T-helper 17 cell (primary cell): ENCODE measurements at regions not wholly inside any gene's neighbourhood (a gene's known extent, or its start where the extent isn't known, plus 50 kb on each side); places are given as distances from the start of the nearest gene placed in this dataset.

ENCODE experiments used
- ATAC-seq: fragments of 150-1000 bp; cut with Tn5 transposase; 2 replicates; pipeline ENCODE4 v1.10.0; 2021; ENCODE audit warnings: mild to moderate bottlenecking, moderate library complexity
- DNase-seq, 3 donors: peaks; one replicate each; pipeline versions ENCODE4 v3.0.0 to v3.0.0-alpha.2; 2020 to 2021
- H3K9me3 ChIP-seq: one replicate; pipeline ENCODE4 v1.7.0; 2013; ENCODE audit warnings: low read length, mild to moderate bottlenecking; ENCODE audit not compliant: control insufficient read depth, poor library complexity, severe bottlenecking
- H3K27ac Mint-ChIP-seq: one replicate; pipeline ENCODE4 v1.8.0; 2022; ENCODE audit warnings: mild to moderate bottlenecking, moderate library complexity, mixed read lengths
- H3K27me3 Mint-ChIP-seq: one replicate; pipeline ENCODE4 v1.8.0; 2022; ENCODE audit warnings: mixed read lengths
- H3K36me3 Mint-ChIP-seq: one replicate; pipeline ENCODE4 v1.8.0; 2022; ENCODE audit warnings: low read depth, mixed read lengths
- H3K4me1 Mint-ChIP-seq: one replicate; pipeline ENCODE4 v1.8.0; 2022; ENCODE audit warnings: mild to moderate bottlenecking, mixed read lengths
- H3K4me3 Mint-ChIP-seq: one replicate; pipeline ENCODE4 v1.8.0; 2022; ENCODE audit warnings: mild to moderate bottlenecking, moderate library complexity, mixed read lengths

- Mint-ChIP-seq H3K27me3 (peaks cover 19% of the 10 kb centered on the region), H3K36me3 (no peaks in the 10 kb centered on the region), H3K27ac (no peak overlapping the region), H3K4me1 (no peaks in the 10 kb centered on the region), H3K4me3 (no peak overlapping the region)
- no peaks in the 10 kb centered on the region for H3K9me3 ChIP-seq
- ATAC-seq (no peak), DNase-seq (no peak)
These were observed 584.3 kb downstream of the BRD1 start for GRCh38 chr22:49243335-49243734.

DNA sequence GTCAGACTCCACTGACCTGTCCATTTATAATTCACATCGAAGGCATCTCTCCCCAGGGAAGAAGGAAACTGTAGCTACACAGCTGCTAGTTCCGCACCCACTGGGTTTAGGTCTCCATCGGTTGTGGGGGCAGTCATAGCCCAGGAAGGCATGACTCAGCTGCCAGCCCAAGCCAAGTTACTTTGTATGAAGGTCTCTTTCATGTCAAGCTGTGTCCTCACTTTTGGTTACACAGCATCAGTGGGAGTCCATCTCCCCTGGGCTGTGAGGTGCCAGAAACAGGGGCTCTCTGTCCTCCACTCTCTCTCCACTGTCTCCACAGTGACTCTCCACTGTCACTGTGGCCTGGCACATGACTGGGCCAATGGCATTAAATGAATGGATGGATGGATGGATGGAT lies 585.2 kb downstream of the BRD1 start:
- no peak overlapping the region for H3K27ac Mint-ChIP-seq
- no peak overlapping the region for H3K4me3 Mint-ChIP-seq
- no peaks in the 10 kb centered on the region for H3K9me3 ChIP-seq
- ATAC-seq (no peak), DNase-seq (no peak)
- no peaks in the 10 kb centered on the region for H3K4me1 Mint-ChIP-seq
- peaks cover 19% of the 10 kb centered on the region for H3K27me3 Mint-ChIP-seq
- H3K36me3 Mint-ChIP-seq: no peaks in the 10 kb centered on the region

DNA sequence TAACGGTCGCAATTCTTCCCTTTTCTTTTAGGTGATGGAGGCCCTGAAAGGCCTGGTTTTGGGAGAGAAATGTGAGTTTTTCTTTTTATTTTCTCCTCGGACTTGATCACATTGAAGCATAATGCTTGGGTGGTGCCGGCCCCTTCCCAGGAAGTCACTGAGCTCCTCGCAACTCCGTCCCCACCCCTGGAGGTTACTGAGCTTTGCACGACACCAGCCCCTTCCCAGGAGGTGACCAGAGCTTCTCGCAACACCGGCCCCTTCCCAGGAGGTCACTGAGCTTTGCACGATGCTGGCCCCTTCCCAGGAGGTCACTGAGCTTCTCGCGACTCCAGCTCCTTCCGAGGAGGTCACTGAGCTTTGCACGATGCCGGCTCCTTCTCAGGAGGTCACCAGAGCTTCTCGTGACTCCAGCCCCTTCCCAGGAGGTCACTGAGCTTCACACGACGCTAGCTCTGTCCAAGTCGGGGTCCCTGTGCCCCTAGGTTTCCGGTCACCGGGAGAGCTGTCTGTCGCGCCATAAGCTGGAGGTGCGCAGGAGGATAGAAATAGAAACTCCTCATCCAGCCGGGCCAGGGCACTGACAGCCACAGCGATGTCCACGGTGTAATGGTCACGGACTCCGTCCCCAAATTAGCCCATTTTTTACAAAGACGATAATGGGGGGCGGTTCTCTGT lies 586.4 kb downstream of the BRD1 start:
- H3K9me3 ChIP-seq: no peaks in the 10 kb centered on the region
- H3K36me3 Mint-ChIP-seq: no peaks in the 10 kb centered on the region
- DNase-seq (no peak), ATAC-seq (no peak)
- no peaks in the 10 kb centered on the region for H3K4me1 Mint-ChIP-seq
- H3K27me3 Mint-ChIP-seq: peaks cover 19% of the 10 kb centered on the region
- H3K27ac Mint-ChIP-seq: no peak overlapping the region
- no peak overlapping the region for H3K4me3 Mint-ChIP-seq

DNA sequence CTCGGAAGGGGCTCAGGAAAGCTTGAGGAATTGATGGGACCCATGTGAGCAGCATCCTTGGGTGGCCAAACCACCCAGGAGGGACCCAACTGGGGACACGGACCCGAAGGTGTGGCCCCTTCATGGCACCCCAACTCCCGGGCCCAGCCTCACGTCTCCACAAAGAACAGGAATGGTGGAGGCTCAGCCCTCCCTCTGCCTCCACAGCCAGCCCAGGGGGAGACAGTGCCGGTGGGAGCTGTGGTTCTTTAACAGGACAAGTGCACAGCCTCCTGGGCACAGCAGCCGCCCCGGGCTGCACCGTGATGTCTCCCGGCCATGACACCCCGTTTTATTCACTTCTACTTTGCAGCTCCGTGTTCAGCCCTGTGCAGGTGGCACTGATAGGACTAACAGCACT lies 587.2 kb downstream of the BRD1 start:
- no peak for ATAC-seq
- H3K36me3 Mint-ChIP-seq: no peaks in the 10 kb centered on the region
- H3K27me3 Mint-ChIP-seq: peaks cover 27% of the 10 kb centered on the region
- no peaks in the 10 kb centered on the region for H3K4me1 Mint-ChIP-seq
- no peaks in the 10 kb centered on the region for H3K9me3 ChIP-seq
- H3K4me3 Mint-ChIP-seq: no peak overlapping the region
- DNase-seq: no peak
- H3K27ac Mint-ChIP-seq: no peak overlapping the region

DNA sequence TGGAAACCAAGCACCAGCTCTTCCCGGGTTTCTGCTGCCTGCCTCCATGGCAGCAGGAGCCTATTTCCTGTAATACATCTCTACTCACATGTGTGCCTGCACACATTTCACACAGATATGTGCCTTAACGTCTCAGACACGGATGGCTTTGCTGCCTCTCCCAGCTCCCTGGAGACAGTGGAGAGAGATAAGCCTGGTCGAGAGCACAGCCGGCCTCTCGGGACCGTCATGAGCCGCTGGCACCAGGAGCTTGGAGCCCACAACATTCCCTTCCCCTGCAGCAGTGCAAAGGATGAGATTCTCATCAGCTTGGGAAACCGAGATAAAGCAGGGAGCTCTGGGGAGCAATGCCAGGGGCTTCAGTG lies 587.7 kb downstream of the BRD1 start:
- H3K9me3 ChIP-seq: no peaks in the 10 kb centered on the region
- no peak for DNase-seq
- H3K27ac Mint-ChIP-seq: no peak overlapping the region
- H3K27me3 Mint-ChIP-seq: peaks cover 30% of the 10 kb centered on the region
- ATAC-seq: no peak
- no peaks in the 10 kb centered on the region for H3K36me3 Mint-ChIP-seq
- H3K4me3 Mint-ChIP-seq: no peak overlapping the region
- H3K4me1 Mint-ChIP-seq: no peaks in the 10 kb centered on the region

GRCh38 chr22:49239264-49240015 lies 588.2 kb downstream of the BRD1 start:
- Mint-ChIP-seq H3K27me3 (peaks cover 36% of the 10 kb centered on the region), H3K27ac (no peak overlapping the region), H3K4me3 (no peak overlapping the region), H3K36me3 (no peaks in the 10 kb centered on the region), H3K4me1 (no peaks in the 10 kb centered on the region)
- ATAC-seq (no peak), DNase-seq (no peak)
- no peaks in the 10 kb centered on the region for H3K9me3 ChIP-seq

- Mint-ChIP-seq H3K36me3 (no peaks in the 10 kb centered on the region), H3K4me3 (no peak overlapping the region), H3K27me3 (peaks cover 37% of the 10 kb centered on the region), H3K4me1 (no peaks in the 10 kb centered on the region), H3K27ac (no peak overlapping the region)
- no peak for DNase-seq
- no peaks in the 10 kb centered on the region for H3K9me3 ChIP-seq
- no peak for ATAC-seq
These were observed 589.2 kb downstream of the BRD1 start for GRCh38 chr22:49238181-49239141.

DNA sequence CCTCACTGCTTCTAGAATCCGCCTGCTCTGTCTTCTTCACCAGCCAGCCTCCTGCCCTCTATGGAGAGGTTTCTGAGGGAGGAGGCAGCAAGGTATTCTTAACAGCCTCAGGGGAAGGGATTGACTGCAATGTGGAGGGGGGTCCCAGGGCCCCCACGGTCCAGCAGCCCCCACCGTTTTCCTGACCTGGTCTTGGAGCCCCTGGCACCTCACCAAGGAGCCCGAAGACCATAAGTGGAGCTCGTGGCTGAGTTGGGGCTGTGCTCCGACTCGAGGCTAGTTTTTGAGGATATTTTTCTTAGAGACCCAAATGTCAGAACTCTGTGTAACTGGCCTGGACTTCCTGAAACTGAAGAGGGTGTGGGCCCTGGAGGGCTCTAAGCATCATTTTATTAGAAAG lies 590.0 kb downstream of the BRD1 start:
- Mint-ChIP-seq H3K36me3 (no peaks in the 10 kb centered on the region), H3K27ac (no peak overlapping the region), H3K4me3 (no peak overlapping the region), H3K4me1 (no peaks in the 10 kb centered on the region), H3K27me3 (peaks cover 40% of the 10 kb centered on the region)
- no peak for DNase-seq
- ATAC-seq: no peak
- no peaks in the 10 kb centered on the region for H3K9me3 ChIP-seq

GRCh38 chr22:49237279-49237678 lies 590.4 kb downstream of the BRD1 start:
- H3K4me1 Mint-ChIP-seq: no peaks in the 10 kb centered on the region

DNA sequence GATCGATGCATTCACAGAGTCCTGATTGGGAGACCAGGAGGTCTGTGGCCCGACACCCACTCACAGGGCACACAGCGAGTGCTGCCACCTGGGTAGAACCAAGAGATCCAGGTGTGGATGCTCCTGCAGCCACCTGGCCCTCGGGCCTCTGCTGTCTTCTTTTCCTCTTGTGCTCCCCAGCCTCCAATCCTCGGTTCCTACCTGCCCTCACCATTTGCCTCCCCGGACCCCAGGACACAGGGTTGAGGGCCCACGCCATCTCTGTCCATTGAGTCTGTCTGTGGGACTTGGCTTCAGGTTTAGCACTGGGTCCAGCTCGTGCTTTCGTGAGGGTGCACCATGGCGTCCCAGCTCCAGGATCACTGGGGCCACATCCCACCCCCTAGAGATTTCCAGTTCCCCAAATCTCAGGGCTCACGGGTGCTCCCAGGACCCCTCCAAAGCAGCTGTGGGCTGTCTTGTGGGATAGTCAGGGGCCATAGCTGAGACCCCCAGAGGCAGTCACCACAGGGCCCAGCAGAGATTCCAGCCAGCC lies 591.1 kb downstream of the BRD1 start:
- DNase-seq (no peak), ATAC-seq (no peak)
- H3K27ac Mint-ChIP-seq: no peak overlapping the region
- H3K36me3 Mint-ChIP-seq: no peaks in the 10 kb centered on the region
- H3K9me3 ChIP-seq: no peaks in the 10 kb centered on the region
- no peak overlapping the region for H3K4me3 Mint-ChIP-seq
- H3K27me3 Mint-ChIP-seq: peaks cover 40% of the 10 kb centered on the region
- no peaks in the 10 kb centered on the region for H3K4me1 Mint-ChIP-seq

More at GRCh38 chr22:49237279-49237678, 590.4 kb downstream of the BRD1 start:
- ATAC-seq: no peak
- no peak for DNase-seq
- Mint-ChIP-seq H3K27me3 (peaks cover 40% of the 10 kb centered on the region), H3K4me3 (no peak overlapping the region), H3K36me3 (no peaks in the 10 kb centered on the region), H3K27ac (no peak overlapping the region)
- no peaks in the 10 kb centered on the region for H3K9me3 ChIP-seq

- Mint-ChIP-seq H3K27me3 (peaks cover 36% of the 10 kb centered on the region), H3K4me3 (no peak overlapping the region), H3K27ac (no peak overlapping the region), H3K36me3 (peaks cover 2% of the 10 kb centered on the region), H3K4me1 (no peaks in the 10 kb centered on the region)
- ATAC-seq (no peak), DNase-seq (no peak)
- no peaks in the 10 kb centered on the region for H3K9me3 ChIP-seq
These were observed 592.0 kb downstream of the BRD1 start for GRCh38 chr22:49235463-49236300.

GRCh38 chr22:49234459-49234858 lies 593.2 kb downstream of the BRD1 start:
- Mint-ChIP-seq H3K27ac (no peak overlapping the region), H3K27me3 (peaks cover 30% of the 10 kb centered on the region), H3K4me3 (no peak overlapping the region), H3K36me3 (peaks cover 2% of the 10 kb centered on the region), H3K4me1 (no peaks in the 10 kb centered on the region)
- ATAC-seq: no peak
- H3K9me3 ChIP-seq: no peaks in the 10 kb centered on the region
- DNase-seq: no peak
